ENCODE measurements at regions not wholly inside any gene's neighbourhood (a gene's known extent, or its start where the extent isn't known, plus 50 kb on each side); places are given as distances from the start of the nearest gene placed in this dataset.

GRCh38 chr14:76698631-76699030, 62.6 kb upstream of the VASH1 start:
- no peak for TF ChIP-seq POLR2AphosphoS5 (IDR thresholded peaks at IDR 0.05; ENCODE audit: low read depth, low read length)
- no peak for TF ChIP-seq TAF1 (IDR thresholded peaks at IDR 0.05; ENCODE audit: borderline replicate concordance, low read depth, low read length)
- TF ChIP-seq POLR2A (IDR thresholded peaks at IDR 0.05; ENCODE audit: low read depth, low read length) = no peak
